Astrocyte of the cerebellum (primary cell): ENCODE measurements at regions not wholly inside any gene's neighbourhood (a gene's known extent, or its start where the extent isn't known, plus 50 kb on each side); places are given as distances from the start of the nearest gene placed in this dataset.

Source experiments
- DNase-seq: peaks from one replicate; pipeline ENCODE4 v3.0.0-alpha.2; 2011; ENCODE audit warnings: low read depth
- H3K4me3 ChIP-seq: 2 replicates; pipeline ENCODE4 v1.5.1; 2011; ENCODE audit warnings: mild to moderate bottlenecking, low read depth, low read length, moderate library complexity
- CTCF ChIP-seq: IDR thresholded peaks from 2 replicates; pipeline ENCODE4 v1.5.1; 2012; ENCODE audit warnings: low read length, low read depth, moderate library complexity, mild to moderate bottlenecking; ENCODE audit errors: missing control alignments
- in situ Hi-C: cut with HindIII; loops from 2 replicates; pipeline ENCODE4 v1.10.0; 2017; ENCODE audit warnings: low sequenced_read_pairs

- in situ Hi-C loops: no loop called here
- no peak overlapping the region for H3K4me3 ChIP-seq
- no peak for DNase-seq
- no peak for TF ChIP-seq CTCF
Observed at GRCh38 chr1:228939001-228939691, 203.9 kb downstream of the RHOU start.

- DNase-seq: no peak
- in situ Hi-C loops: no loop called here
- no peak overlapping the region for H3K4me3 ChIP-seq
- no peak for TF ChIP-seq CTCF
Observed at GRCh38 chr1:228939881-228940392, 204.7 kb downstream of the RHOU start.

GRCh38 chr1:228940526-228940925 is 205.2 kb downstream of the RHOU start:
- no peak for TF ChIP-seq CTCF
- H3K4me3 ChIP-seq: no peak overlapping the region
- in situ Hi-C loops: no loop called here

GRCh38 chr1:228940926-228941325 is 205.6 kb downstream of the RHOU start:
- in situ Hi-C loops: no loop called here
- no peak for DNase-seq
- no peak for TF ChIP-seq CTCF
- no peak overlapping the region for H3K4me3 ChIP-seq

More at GRCh38 chr1:228940526-228940925, 205.2 kb downstream of the RHOU start:
- DNase-seq: no peak

GRCh38 chr1:228941666-228942065 is 206.4 kb downstream of the RHOU start:
- in situ Hi-C loops: no loop called here
- no peak overlapping the region for H3K4me3 ChIP-seq

GRCh38 chr1:228943436-228943835 is 208.2 kb downstream of the RHOU start:
- no peak overlapping the region for H3K4me3 ChIP-seq
- no peak for DNase-seq
- TF ChIP-seq CTCF: no peak
- in situ Hi-C loops: no loop called here

More at GRCh38 chr1:228941666-228942065, 206.4 kb downstream of the RHOU start:
- DNase-seq: no peak
- no peak for TF ChIP-seq CTCF
